Keratinocyte (primary cell): ENCODE measurements at regions not wholly inside any gene's neighbourhood (a gene's known extent, or its start where the extent isn't known, plus 50 kb on each side); places are given as distances from the start of the nearest gene placed in this dataset.

Source experiments
- EZH2 ChIP-seq: IDR thresholded peaks from one replicate; pipeline ENCODE4 v1.6.1; 2012; ENCODE audit warnings: inconsistent platforms, mild to moderate bottlenecking, low read length, moderate library complexity
- TF ChIP-seq, protein P1 (sequence below), 3 experiments: IDR thresholded peaks in 1 of 3; conservative IDR thresholded peaks in 1 of 3; optimal IDR thresholded peaks in 1 of 3; 2 replicates in 2 of 3; 3 replicates in 1 of 3; pipeline versions ENCODE3 to v1.5.1; 2011; ENCODE audit warnings: low read length in 3 of 3, mild to moderate bottlenecking in 3 of 3, moderate library complexity in 2 of 3, control low read depth in 1 of 3, inconsistent platforms in 1 of 3; ENCODE audit not compliant: insufficient read depth in 2 of 3; ENCODE audit errors: extremely low read depth in 1 of 3

DNA sequence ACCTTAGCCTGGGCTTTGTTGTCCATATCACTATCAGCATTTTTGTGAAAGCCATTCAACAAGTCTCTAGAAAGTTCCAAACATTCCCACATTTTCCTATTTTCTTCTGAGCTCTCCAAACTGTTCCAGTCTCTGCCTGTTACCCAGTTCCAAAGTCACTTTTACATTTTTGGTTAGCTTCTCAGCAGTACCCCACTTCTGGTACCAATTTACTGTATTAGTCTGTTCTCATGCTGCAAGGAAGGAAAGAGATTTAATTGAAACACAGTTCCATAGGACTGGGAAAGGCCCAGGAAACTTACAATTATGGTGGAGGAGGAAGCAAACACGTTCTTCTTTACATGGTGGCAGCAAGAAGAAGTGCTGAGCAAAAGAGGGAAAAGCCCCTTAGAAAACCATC is 247.2 kb upstream of the B3GALT2 start:
- TF ChIP-seq, protein P1, sequence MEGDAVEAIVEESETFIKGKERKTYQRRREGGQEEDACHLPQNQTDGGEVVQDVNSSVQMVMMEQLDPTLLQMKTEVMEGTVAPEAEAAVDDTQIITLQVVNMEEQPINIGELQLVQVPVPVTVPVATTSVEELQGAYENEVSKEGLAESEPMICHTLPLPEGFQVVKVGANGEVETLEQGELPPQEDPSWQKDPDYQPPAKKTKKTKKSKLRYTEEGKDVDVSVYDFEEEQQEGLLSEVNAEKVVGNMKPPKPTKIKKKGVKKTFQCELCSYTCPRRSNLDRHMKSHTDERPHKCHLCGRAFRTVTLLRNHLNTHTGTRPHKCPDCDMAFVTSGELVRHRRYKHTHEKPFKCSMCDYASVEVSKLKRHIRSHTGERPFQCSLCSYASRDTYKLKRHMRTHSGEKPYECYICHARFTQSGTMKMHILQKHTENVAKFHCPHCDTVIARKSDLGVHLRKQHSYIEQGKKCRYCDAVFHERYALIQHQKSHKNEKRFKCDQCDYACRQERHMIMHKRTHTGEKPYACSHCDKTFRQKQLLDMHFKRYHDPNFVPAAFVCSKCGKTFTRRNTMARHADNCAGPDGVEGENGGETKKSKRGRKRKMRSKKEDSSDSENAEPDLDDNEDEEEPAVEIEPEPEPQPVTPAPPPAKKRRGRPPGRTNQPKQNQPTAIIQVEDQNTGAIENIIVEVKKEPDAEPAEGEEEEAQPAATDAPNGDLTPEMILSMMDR (optimal IDR thresholded peaks at IDR 0.05 in 1 of 3, IDR thresholded peaks at IDR 0.05 in 1 of 3, conservative IDR thresholded peaks at IDR 0.05 in 1 of 3; ENCODE audit: extremely low read depth in 1 of 3, insufficient read depth in 2 of 3, low read length in 3 of 3), result no peak
- TF ChIP-seq EZH2, result no peak
